Brain microvascular endothelial cell (primary cell): ENCODE measurements at regions not wholly inside any gene's neighbourhood (a gene's known extent, or its start where the extent isn't known, plus 50 kb on each side); places are given as distances from the start of the nearest gene placed in this dataset.
"Not testable (repeated sequence)": the region's sequence is repeated elsewhere in the genome, so short reads cannot be mapped to it uniquely, and the experiment has no call there.

Source experiments
- DNase-seq: peaks from one replicate; pipeline ENCODE4 v3.0.0-alpha.2; 2020
- H3K27ac ChIP-seq: fragments of 250-450 bp; sonication (Bioruptor Pico); 2 replicates; pipeline ENCODE4 v1.5.1; 2020; ENCODE audit warnings: mild to moderate bottlenecking, moderate library complexity
- H3K27me3 ChIP-seq: fragments of 250-450 bp; sonication (Bioruptor Pico); replicated peaks from 2 replicates; pipeline ENCODE4 v1.5.1; 2020; ENCODE audit warnings: mild to moderate bottlenecking
- H3K36me3 ChIP-seq: fragments of 250-450 bp; sonication (Bioruptor Pico); replicated peaks from 2 replicates; pipeline ENCODE4 v1.5.1; 2020; ENCODE audit warnings: mild to moderate bottlenecking
- H3K4me3 ChIP-seq: 2 replicates; pipeline ENCODE4 v1.5.1; 2011; ENCODE audit warnings: low read depth, mild to moderate bottlenecking, control low read depth, low read length, moderate library complexity
- CTCF ChIP-seq: IDR thresholded peaks from 2 replicates; pipeline ENCODE4 v1.5.1; 2011; ENCODE audit warnings: low read depth, mild to moderate bottlenecking, moderate library complexity, low read length, control low read depth, inconsistent platforms; ENCODE audit errors: missing control alignments
- in situ Hi-C: cut with HindIII; loops from 2 replicates; pipeline ENCODE4 v1.10.0; 2017; ENCODE audit warnings: low sequenced_read_pairs, low pct_ligation_motif_present

GRCh38 chr4:15197005-15197404, 194.7 kb downstream of the CPEB2 start:
- Histone ChIP-seq H3K27me3 (no peaks in the 10 kb centered on the region), H3K27ac (no peak overlapping the region), H3K4me3 (no peak overlapping the region), H3K36me3 (no peaks in the 10 kb centered on the region)
- peak; percentile 66 for DNase-seq
- in situ Hi-C loops = no loop called here
- TF ChIP-seq CTCF = peak; percentile 69

- peak; percentile 21 for TF ChIP-seq CTCF
- H3K27me3 ChIP-seq = no peaks in the 10 kb centered on the region
- DNase-seq = peak; percentile 55
- no peaks in the 10 kb centered on the region for H3K36me3 ChIP-seq
- H3K27ac ChIP-seq = no peak overlapping the region
- no peak overlapping the region for H3K4me3 ChIP-seq
- in situ Hi-C loops = no loop called here
Measured at GRCh38 chr4:15198070-15198727, 195.9 kb downstream of the CPEB2 start.

GRCh38 chr4:15201782-15202181, 199.5 kb downstream of the CPEB2 start:
- no peaks in the 10 kb centered on the region for H3K27me3 ChIP-seq
- no peaks in the 10 kb centered on the region for H3K36me3 ChIP-seq
- TF ChIP-seq CTCF = no peak
- H3K27ac ChIP-seq = no peak overlapping the region
- DNase-seq = no peak
- in situ Hi-C loops = no loop called here
- H3K4me3 ChIP-seq = no peak overlapping the region

GRCh38 chr4:15202481-15202880, 200.2 kb downstream of the CPEB2 start:
- H3K36me3 ChIP-seq = no peaks in the 10 kb centered on the region
- no peak for TF ChIP-seq CTCF
- in situ Hi-C loops = no loop called here
- peak; percentile 51 for DNase-seq
- H3K27me3 ChIP-seq = no peaks in the 10 kb centered on the region
- H3K27ac ChIP-seq = no peak overlapping the region
- no peak overlapping the region for H3K4me3 ChIP-seq

GRCh38 chr4:15206526-15206925, 204.2 kb downstream of the CPEB2 start:
- DNase-seq, H3K4me3 ChIP-seq, H3K27ac ChIP-seq, in situ Hi-C loops, H3K27me3 ChIP-seq, H3K36me3 ChIP-seq: not testable (repeated sequence)

GRCh38 chr4:15213302-15213970, 211.2 kb downstream of the CPEB2 start:
- DNase-seq = no peak
- Histone ChIP-seq H3K27me3 (no peaks in the 10 kb centered on the region), H3K4me3 (no peak overlapping the region), H3K36me3 (no peaks in the 10 kb centered on the region), H3K27ac (no peak overlapping the region)
- in situ Hi-C loops = no loop called here
- TF ChIP-seq CTCF = no peak
